ENCODE measurements at regions not wholly inside any gene's neighbourhood (a gene's known extent, or its start where the extent isn't known, plus 50 kb on each side); places are given as distances from the start of the nearest gene placed in this dataset.
"Not testable (repeated sequence)": the region's sequence is repeated elsewhere in the genome, so short reads cannot be mapped to it uniquely, and the experiment has no call there.

GRCh38 chr3:102374863-102375634, 59.8 kb upstream of the ZPLD1 start:
- in situ Hi-C loops (cut with MboI; ENCODE audit: low pct_unique_long_range_greater_than_20kb in 2 of 9, low sequenced_read_pairs in 9 of 9, unreplicated experiment in 9 of 9): no loop called here
- Histone ChIP-seq H3K4me1 (replicated peaks in 1 of 2) (no peaks in the 10 kb centered on the region), H3K27ac (no peak overlapping the region), H3K4me3 (no peak overlapping the region)
- 50 to 100% (median 78%) methylated on average over 1 to 2 of the region's 2 CpGs; no CpG with 5 or more reads in 3 of the 10 experiments for WGBS, 10 experiments
- no peak for ATAC-seq (replicated peaks in 6 of 8)

GRCh38 chr3:102378216-102378615, 56.6 kb upstream of the ZPLD1 start:
- Histone ChIP-seq H3K4me1 (replicated peaks in 1 of 2) (no peaks in the 10 kb centered on the region), H3K4me3 (no peak overlapping the region), H3K27ac (no peak overlapping the region)
- 39 to 96% (median 77%) methylated on average over 2 to 4 of the region's 4 CpGs; no CpG with 5 or more reads in 3 of the 10 experiments for WGBS, 10 experiments
- in situ Hi-C loops (cut with MboI; ENCODE audit: low pct_unique_long_range_greater_than_20kb in 2 of 9, low sequenced_read_pairs in 9 of 9, unreplicated experiment in 9 of 9): no loop called here
- no peak for ATAC-seq (replicated peaks in 6 of 8)

- H3K27ac ChIP-seq; ATAC-seq (replicated peaks in 6 of 8); H3K4me1 ChIP-seq (replicated peaks in 1 of 2); H3K4me3 ChIP-seq; in situ Hi-C loops (cut with MboI; ENCODE audit: low pct_unique_long_range_greater_than_20kb in 2 of 9, low sequenced_read_pairs in 9 of 9, unreplicated experiment in 9 of 9): not testable (repeated sequence)
- 27 to 100% (median 83%) methylated on average over 1 to 6 of the region's 6 CpGs for WGBS, 10 experiments
These were observed 52.6 kb upstream of the ZPLD1 start for GRCh38 chr3:102382201-102382600.

Data from motor neuron (in vitro differentiated cells).